ENCODE measurements at regions not wholly inside any gene's neighbourhood (a gene's known extent, or its start where the extent isn't known, plus 50 kb on each side); places are given as distances from the start of the nearest gene placed in this dataset.
"Not testable (repeated sequence)": the region's sequence is repeated elsewhere in the genome, so short reads cannot be mapped to it uniquely, and the experiment has no call there.

DNA sequence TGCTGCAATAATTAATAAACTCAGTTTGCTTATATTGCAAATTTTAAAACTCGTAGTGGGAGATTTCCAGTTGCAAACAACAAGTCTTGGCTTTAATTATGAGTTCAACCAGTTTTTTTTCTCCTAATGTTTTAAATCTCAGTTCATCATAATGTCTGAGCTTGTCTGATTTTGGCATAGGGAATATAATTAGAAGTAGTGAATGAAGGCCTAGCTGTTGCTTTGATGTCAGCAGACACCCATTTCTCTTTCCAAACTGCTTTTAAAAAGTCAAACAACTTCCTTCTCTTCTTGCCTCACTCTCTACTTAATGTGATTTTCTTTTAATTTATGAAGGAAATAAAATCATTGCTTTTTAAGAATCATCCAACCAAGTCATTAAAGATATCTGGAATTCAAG, 1462.1 kb downstream of the DPP10 start:
- no peak for DNase-seq

DNA sequence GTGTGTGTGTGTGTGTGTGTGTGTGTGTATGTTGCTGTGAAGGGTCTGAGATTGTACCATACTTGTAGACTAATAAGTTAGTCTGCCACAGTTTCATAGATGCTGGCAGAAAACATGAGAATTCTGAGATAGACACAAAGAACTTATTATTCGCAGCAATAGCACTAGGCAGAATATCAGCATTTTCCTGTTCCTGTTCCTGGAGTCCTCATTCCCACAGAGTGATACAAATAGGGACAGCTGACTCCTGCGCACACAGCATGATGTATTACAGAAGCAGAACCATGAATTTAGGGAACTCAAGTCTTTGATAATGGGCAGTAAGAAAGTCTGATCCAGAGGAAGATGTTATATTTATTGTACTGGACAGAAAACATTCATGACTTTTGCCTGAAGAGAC, 1466.3 kb downstream of the DPP10 start:
- DNase-seq = no peak

DNA sequence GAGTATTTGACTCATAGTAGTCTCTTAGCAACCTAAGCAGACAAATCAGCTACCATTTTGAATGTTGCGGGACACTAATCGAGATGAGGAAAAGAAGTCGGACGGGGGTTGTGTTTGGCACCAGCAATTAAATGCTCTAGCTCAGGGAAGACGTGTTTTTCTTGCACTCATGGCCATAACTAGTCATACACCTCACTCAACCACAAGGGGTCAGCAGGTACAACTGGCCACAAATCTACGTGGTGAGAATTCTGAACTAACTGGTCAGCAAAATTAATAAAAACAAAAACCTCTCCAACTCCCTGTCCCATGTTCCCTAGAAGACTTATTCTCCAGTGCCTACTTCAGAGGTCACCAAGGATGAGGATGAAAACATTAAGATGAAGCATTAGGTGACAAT, 1467.8 kb downstream of the DPP10 start:
- no peak for DNase-seq

DNA sequence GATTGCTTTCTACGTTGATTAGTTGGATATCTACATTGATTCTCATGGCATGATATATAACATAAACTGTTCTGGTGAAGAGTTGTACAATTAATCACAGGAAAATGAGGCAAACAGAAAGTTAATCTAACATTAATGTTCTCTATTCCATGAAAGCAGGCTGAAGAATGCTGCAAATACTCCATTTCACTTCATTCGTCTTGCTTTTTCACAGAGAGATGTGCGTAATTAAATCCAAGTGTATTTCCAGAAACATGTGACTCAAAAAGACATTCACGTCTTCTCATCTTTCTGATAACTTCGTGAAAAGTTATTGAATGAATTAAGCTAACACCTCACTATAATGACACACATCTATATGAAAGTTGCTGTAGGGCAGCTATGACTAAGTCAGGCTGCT, 1471.5 kb downstream of the DPP10 start:
- no peak for DNase-seq

DNA sequence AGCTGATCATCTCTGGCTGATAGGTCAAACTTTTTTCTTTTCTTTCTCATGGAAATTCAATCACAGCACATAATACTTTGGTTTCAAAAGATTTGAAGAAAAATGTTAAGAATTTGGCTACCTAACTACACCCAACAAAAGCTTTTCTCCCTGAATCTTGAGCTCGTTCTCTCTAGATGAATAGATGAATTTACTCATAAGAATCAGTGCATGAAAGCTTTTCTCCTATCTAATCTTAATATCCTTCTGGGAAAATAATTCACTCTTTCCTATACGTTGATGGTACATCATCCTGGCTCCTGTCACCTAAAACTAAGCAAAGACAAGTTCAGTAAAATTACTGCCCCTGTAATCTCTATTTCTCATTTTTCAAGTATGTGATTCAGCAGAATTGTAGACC, 1479.1 kb downstream of the DPP10 start:
- no peak for DNase-seq

DNA sequence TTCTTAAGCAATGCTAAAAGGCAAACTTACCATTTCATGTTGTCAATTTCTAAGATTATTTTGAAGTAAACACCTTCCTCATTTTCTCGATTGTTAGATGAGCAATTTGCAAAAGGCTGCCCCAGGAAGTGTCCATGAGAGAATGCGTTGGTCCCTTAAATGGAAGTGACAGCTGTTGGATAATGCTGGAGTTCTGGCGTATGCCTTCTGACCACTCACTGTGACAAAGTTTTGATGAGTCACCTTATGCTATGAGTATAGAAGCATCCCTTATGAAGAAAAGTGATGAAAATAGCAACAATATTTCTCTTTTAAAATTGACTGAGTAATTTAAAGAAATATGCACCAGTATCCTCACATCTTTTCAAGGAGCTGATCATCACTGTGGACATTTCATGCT, 1497.5 kb downstream of the DPP10 start:
- DNase-seq = no peak

DNA sequence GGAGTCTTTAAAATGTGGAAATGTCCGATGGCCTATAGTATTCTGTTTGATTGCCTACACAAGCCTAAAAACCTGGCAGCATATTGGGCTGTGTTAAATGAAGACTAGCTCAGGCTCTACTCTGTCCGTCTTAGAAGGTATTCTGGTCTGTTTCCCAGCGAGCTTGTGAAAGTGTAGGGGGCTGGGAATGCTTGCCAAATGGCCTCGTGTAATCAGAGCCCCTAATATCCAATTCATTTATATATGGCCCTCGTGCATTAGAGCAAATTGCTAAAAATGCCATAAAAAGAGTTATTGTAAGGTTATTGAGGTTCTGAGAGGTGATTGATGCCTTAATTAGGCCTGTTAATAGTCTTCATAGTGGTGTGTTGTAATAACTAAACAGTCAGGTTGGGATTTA, 1500.4 kb downstream of the DPP10 start:
- no peak for DNase-seq

DNA sequence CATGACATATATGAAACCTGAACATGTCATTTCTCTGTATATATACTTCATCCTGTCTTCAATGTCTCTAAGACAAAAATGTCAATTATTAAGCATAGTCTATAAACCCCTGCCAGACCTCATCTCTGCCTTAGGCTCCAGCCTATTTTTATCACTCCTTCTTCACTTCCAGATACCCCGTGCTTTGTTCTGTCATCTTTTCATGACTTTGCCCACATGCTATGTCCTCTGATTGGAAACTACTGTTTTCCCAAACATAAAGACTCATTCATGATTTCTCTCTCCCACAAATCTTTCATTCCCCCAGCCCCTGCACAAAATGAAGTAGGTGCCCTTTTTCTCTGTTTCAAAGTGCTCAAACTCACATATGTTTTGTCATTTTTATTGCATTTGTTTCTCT, 1503.9 kb downstream of the DPP10 start:
- no peak for DNase-seq

DNA sequence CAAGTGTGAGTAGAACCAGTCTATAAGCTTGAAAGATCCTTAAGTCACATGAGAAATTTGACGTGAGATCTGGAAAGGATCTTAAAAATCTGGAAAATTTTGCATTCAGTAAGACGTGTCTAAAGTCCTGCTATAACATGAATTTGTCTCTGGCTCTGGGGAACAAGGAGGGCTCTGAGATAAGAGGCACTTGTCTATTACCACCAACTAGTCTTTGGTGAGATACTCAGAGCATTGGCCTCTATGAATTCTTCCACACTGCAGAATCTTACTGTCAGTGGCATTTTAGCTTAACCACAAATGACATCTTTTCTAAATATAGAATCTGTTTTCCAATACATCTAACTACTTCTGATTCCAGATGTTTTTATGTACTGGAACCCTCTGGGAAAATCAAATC, 1504.5 kb downstream of the DPP10 start:
- no peak for DNase-seq

DNA sequence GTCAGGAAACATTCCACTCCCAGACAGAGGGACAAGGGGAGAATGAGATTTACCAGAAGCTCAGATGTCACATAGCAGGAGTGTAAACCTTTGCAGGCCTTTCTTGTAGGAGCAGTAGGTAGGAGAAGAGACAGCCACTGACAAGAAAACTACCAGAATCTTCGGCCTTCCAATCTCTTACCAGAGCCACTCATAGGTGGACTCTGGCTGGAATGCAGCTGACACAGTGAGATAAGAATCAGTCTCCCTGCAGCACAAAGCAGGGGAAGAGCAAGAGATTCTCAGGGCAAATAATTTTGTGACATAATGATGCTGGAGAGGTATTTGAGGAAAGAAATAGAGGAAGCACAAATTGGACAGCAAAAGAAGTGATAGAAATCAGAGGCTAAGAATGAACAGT, 1534.5 kb downstream of the DPP10 start:
- no peak for DNase-seq

DNA sequence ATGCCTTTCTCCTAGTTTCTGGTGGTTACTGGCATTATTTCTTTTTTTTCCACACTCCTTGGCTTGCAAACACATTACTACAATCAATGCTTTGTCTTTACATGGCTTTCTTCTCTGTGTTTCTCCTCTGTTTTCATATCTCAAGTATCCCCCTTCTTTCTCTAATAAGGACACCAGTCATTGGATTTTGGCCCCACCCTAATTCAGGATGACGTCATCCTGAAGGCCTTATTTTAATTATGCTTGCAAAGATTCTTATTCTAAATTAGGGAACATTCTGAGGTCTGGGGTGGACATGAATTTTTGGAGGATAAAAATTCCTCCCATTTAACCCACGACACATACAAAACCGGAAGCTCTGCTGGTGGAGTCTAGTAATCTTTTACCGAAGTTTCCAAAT, 1556.6 kb downstream of the DPP10 start:
- no peak for DNase-seq

DNA sequence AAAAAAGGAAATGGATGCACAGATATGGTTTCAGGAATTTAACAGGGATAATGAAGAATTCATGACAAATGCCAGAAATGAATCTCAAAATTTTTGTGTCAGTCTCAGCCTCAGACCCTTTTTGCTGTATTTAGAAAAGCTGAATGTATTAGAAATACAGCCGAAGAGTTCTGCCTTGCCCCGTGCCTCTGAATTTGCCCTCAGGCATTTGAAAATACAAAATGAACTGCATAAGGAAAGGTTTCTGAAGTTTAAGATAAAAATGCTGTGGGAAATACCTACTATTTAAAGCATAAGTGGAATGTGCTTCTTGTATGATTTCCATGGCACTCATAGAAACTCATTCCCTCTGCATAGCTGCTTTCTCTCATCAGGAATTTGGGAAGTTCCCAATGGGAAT, 1580.6 kb downstream of the DPP10 start:
- DNase-seq = no peak

DNA sequence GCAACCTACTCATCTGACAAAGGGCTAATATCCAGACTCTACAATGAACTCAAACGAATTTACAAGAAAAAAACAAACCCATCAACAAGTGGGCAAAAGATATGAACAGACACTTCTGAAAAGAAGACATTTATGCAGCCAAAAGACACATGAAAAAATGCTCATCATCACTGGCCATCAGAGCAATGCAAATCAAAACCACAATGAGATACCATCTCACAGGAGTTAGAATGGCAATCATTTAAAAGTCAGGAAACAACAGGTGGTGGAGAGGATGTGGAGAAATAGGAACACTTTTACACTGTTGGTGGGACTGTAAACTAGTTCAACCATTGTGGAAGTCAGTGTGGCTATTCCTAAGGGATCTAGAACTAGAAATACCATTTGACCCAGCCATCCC, 1596.3 kb downstream of the DPP10 start:
- DNase-seq = not testable (repeated sequence)

DNA sequence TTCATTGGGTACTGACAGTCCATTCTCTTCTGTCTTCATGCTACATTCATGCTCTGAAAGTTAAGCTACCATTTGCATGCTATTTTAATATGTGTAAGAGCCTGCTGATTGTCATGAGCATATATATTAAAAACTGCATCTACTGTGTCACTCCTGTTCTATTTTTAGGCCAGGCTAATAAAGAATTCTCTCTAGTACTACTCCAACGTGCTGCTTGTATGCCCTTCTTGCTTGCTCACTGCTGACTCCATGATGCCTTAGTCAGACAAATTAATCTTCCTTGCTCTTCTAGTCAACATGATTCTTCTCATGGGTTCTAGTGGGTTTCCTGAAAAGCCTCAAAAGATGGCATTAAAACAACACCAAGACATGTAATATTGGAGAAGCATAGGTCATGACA, 1600.1 kb downstream of the DPP10 start:
- DNase-seq = no peak

DNA sequence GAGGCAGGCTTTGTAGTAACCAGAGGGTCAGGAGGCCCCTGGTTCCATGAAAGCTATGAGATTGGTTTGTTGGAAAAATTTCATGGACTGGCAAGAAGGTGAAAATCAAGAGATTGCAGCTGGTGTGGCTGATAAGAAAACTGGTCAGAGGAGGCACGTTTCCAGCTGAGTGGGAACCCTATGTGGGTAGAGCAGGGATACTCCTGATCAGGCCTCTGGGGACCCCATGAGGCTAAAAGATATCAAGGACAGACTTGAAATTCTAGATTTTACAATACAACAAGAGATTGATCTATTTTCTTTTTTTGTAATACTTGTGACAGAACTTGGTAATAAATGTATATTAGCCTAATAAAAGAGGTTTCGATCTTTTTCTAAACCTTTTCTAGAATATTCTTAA, 1615.1 kb downstream of the DPP10 start:
- DNase-seq = no peak

DNA sequence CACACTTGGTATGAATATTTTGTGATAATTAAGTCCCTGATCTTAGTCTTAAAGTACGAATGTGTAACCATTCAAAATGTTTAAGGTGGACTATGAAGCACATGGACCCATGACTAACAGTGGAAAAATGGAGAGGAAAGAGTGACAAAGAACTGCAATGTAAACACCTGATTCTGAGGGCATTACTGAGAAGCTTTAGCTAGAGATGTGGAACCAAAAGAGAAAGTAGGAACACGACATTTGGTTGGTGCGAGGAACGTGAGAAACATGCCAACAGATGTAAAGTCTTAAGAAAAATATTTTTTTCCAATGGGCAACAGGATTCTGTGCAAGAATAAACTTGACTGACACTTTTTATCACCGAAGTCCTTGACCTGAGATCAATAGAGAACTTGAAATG, 1618.6 kb downstream of the DPP10 start:
- DNase-seq = no peak

DNA sequence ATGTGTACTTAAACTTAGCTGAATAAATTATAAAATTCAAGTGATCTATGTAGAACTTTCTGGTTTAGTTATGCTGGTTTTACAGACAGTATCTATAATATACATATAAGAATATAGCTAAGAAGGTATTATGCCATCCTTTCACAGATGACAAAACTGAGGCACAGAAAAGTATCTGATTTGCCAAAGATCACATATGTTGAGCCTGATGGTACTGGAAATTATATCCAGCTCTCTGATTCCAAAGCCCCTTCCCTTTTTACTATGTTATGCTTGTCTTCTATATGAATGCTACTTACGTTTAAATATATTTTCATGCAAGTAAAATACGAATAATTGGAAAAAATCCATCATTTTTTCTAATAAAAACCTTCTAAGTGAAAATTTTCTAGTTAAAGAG, 1631.3 kb downstream of the DPP10 start:
- DNase-seq = no peak

DNA sequence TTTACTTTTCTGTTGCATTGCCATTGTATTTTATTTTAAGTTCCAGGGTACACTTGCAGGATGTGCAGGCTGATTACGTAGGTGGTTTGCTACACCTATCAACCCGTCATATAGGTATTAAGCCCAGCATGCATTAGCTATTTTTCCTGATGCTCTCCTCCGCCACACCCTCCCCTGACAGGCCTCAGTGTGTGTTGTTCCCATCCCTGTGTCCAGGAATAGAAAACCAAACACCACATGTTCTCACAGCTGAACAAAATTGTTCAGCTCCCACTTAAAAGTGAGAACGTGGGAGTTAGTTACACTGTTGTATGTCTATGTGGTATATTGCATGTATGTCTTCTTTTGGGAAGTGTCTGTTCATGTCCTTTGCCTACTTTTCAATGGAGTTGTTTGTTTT, 1631.7 kb downstream of the DPP10 start:
- no peak for DNase-seq

DNA sequence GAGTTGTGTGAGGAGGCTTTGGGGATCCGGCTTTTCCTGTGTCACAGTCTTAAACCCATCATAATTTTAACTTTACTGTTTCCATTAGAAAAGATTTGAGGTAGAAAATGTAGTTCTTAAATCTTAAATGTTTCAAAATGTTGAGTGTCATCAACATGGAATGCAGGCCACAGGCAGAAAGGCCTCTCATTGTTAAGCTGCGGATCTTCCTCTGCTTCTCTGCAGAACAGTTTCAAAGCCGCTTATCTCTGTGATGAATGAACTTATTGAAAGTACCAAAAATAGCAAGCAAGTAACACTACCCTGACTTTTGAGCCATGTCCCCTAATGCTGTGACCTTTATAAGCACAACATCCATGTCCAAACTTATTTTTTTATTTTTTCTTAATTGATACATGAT, 1645.8 kb downstream of the DPP10 start:
- no peak for DNase-seq

DNA sequence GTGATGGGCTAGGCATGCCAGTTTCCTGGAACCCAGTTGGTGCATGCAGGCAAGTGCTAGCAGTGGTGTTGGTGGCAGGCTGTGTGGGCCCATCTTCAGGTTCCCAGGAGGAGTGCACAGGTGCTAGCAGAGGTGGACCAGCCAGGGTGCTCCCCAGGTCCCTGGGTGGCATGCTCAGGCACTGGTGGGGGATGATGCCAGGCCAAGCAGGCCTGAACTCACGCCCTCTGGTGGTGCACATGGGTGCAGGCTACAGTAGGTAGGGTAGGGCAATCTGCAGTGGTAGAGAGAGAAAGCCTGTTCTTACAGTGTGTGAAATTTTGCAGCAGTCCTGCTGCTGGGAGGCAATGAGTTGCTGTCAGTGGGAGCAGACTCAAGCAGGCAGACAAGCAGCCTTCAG, 1651.8 kb downstream of the DPP10 start:
- no peak for DNase-seq

DNA sequence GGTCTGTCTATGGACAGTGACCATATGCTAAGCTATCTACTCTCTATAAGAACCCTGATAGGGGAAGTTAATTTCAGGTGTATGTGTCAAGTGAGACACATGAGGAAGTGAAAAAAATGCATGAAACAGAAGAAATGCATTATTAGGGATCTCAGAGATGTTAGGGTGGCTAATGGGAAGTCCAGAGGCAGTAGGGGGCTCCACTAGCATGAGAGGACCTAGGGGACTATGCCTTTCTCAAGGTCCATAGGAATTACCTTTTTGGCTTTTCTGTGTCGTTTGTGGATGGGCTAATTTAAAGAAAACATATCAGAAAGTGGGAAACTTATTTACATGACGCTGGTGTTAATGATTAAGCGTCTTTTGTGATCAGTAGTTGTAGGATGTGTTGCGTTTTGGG, 1653.2 kb downstream of the DPP10 start:
- no peak for DNase-seq

DNA sequence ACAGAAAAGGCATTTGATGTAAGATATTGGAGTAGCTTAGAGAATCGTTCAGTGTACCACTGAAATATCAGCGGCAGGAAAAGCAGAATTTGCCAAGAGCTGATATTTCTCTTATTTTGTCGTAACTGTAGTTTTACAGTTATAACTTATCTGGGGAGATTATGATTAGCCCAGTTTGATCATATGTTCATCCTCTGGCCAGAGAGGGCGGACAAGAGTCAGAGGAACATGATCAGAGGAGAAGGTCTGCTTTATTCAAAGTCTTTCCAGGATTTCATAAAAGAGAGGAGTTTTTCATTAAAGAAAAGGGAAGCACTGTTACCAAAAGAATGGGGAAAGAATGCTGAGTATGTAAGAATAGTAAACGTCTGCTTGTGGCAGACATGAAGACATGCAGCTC, 1655.6 kb downstream of the DPP10 start:
- no peak for DNase-seq

DNA sequence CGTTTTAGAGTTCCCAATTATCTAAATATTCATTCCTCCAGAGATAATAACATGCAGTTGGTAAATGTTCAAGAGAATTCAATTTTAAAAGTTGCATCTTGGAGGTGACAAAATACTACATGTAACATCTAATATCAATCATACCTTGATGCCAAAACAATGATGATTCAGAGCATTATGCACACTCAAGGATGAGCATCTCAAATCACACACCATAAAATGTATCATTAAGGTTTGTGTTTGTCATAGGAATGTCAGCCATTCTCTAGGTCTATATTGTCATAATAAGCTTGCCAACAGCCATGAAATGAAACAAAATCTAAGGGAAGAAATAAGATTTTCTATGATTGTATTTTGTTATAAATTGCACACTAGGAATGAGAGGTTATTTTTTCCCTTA, 1667.0 kb downstream of the DPP10 start:
- DNase-seq = no peak

DNA sequence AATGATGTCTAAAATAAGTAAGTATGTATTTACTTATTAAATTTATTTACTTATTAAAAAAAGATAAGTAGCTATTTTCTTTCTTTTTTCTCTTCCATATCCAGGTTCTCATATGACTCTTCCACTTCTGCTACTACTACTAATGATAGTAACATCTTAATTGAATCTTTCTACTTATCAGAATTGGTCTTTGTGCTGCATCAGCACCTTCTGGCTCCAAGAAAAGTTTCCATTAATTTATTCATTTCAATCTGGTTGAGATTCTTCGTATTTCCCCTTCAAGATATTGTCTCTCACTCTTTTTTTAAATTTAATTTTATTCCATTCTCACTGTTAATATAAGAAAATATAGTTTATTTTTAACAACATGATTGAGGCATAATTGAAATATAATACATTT, 1675.4 kb downstream of the DPP10 start:
- no peak for DNase-seq

DNA sequence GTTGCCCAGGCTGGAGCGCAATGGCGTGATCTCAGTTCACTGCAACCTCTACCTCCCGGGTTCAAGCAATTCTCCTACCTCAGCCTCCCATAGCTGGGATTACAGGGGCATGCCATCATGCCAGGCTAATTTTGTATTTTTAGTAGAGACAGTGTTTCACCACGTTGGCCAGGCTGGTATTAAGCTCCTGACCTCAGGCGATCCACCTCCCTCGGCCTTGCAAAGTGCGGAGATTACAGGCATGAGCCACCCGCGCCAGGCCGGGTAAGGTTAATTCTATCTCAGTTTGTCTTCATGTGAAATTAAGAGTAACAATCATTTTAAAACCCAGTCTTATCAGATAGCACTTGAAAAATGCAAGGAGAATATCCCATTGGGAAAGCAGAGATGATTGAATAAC, 1681.7 kb upstream of the DDX18 start:
- peak; percentile 63 to 83 for DNase-seq

DNA sequence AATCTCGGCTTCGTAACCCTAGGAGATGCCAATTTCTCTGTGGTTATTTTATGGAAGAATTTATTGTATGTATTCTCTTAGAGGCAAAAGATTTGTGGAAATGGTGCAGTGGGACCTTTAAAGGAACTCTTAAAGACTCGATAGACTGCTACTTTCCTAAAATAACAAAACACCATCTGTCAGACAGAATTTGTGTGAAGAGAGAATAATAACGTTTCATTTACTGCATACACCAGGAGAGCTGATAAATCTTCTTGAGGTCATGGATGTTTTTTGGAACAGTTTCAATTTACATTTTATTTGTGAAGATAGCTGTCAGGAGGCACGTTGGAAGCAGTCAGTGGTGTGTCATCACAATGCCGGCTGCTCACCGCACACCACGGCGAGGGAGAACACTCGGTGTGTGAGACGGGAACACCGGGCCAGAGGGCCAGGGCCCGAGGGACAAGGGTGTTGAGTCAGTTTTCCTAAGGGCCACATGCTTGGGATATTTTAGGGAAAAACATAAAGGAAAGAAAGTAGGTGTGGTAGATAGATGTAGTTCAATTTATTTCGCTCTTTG, 1681.0 kb upstream of the DDX18 start:
- DNase-seq = peak in 1 of 2 experiments; percentile 29
